ENCODE measurements at regions not wholly inside any gene's neighbourhood (a gene's known extent, or its start where the extent isn't known, plus 50 kb on each side); places are given as distances from the start of the nearest gene placed in this dataset.

DNA sequence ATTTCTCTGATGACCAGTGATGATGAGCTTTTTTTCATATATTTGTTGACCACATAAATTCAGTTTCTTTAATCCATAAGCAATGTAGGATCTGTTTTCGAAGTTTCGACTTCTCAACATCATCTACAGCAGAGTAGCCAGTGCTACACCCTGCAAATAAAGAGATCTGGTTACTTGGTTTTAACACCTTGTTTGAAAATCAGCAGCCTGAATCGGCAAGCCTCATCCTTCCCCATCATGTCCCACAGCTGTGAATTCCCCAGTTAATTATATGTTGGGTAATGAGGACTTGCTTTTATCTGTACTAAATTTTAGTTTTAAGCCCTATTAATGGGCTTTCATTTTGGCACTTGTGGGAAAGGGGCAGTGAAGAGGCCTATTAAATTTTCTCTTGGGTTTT, 80.6 kb downstream of the BMP2 start:
- TF ChIP-seq, protein P1, sequence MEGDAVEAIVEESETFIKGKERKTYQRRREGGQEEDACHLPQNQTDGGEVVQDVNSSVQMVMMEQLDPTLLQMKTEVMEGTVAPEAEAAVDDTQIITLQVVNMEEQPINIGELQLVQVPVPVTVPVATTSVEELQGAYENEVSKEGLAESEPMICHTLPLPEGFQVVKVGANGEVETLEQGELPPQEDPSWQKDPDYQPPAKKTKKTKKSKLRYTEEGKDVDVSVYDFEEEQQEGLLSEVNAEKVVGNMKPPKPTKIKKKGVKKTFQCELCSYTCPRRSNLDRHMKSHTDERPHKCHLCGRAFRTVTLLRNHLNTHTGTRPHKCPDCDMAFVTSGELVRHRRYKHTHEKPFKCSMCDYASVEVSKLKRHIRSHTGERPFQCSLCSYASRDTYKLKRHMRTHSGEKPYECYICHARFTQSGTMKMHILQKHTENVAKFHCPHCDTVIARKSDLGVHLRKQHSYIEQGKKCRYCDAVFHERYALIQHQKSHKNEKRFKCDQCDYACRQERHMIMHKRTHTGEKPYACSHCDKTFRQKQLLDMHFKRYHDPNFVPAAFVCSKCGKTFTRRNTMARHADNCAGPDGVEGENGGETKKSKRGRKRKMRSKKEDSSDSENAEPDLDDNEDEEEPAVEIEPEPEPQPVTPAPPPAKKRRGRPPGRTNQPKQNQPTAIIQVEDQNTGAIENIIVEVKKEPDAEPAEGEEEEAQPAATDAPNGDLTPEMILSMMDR (IDR thresholded peaks at IDR 0.05): no peak
- no peak for TF ChIP-seq POLR2A (IDR thresholded peaks at IDR 0.05)
- no peak for TF ChIP-seq EP300 (IDR thresholded peaks at IDR 0.05; ENCODE audit: low read depth)
- TF ChIP-seq POLR2AphosphoS5 (IDR thresholded peaks at IDR 0.05): no peak

Data from transverse colon (tissue), 4 donors.